Liver (tissue), 8 donors: ENCODE measurements at regions not wholly inside any gene's neighbourhood (a gene's known extent, or its start where the extent isn't known, plus 50 kb on each side); places are given as distances from the start of the nearest gene placed in this dataset.
A peak's percentile ranks its signal among the peaks of the same experiment; 100 is the strongest.
"Not testable (repeated sequence)": the region's sequence is repeated elsewhere in the genome, so short reads cannot be mapped to it uniquely, and the experiment has no call there.

Source experiments
- DNase-seq: peaks from one replicate; pipeline ENCODE4 v3.0.0-alpha.2; 2017; ENCODE audit warnings: low spot score
- H3K27ac ChIP-seq, 2 donors: one replicate each; pipeline ENCODE4 v1.7.0; 2013; ENCODE audit warnings: inconsistent platforms in 2 of 2, low read length in 2 of 2, control low read depth in 1 of 2, low read depth in 1 of 2, mild to moderate bottlenecking in 1 of 2
- H3K27me3 ChIP-seq, 4 donors: one replicate each; pipeline versions ENCODE4 v1.6.1 to v1.7.0; 2013; ENCODE audit warnings: low read length in 3 of 4, inconsistent platforms in 1 of 4, mild to moderate bottlenecking in 1 of 4, moderate library complexity in 1 of 4; ENCODE audit not compliant: control insufficient read depth in 4 of 4, insufficient read depth in 4 of 4
- H3K36me3 ChIP-seq, 4 donors: one replicate each; pipeline versions ENCODE4 v1.6.1 to v1.7.0; 2013; ENCODE audit warnings: low read length in 3 of 4, mild to moderate bottlenecking in 3 of 4, low read depth in 1 of 4, moderate library complexity in 1 of 4; ENCODE audit not compliant: control insufficient read depth in 4 of 4, insufficient read depth in 3 of 4
- H3K4me1 ChIP-seq, 4 donors: one replicate each; pipeline versions ENCODE4 v1.6.1 to v1.7.0; 2013; ENCODE audit warnings: low read length in 3 of 4, mild to moderate bottlenecking in 3 of 4, moderate library complexity in 1 of 4; ENCODE audit not compliant: control insufficient read depth in 4 of 4, insufficient read depth in 4 of 4
- H3K4me3 ChIP-seq, 3 donors: one replicate each; pipeline versions ENCODE4 v1.6.1 to v1.7.0; 2013; ENCODE audit warnings: low read length in 3 of 3, control low read depth in 1 of 3, low read depth in 1 of 3, mild to moderate bottlenecking in 1 of 3
- H3K9ac ChIP-seq, 2 donors: one replicate each; pipeline ENCODE4 v1.7.0; 2013; ENCODE audit warnings: low read length in 2 of 2, mild to moderate bottlenecking in 2 of 2, moderate library complexity in 2 of 2, control low read depth in 1 of 2, low read depth in 1 of 2
- H3K9me3 ChIP-seq, 4 donors: one replicate each; pipeline versions ENCODE4 v1.6.1 to v1.7.0; 2013; ENCODE audit warnings: low read length in 3 of 4; ENCODE audit not compliant: control insufficient read depth in 4 of 4
- ATF3 ChIP-seq: IDR thresholded peaks from 2 replicates; pipeline ENCODE4 v1.6.1; 2016; ENCODE audit warnings: antibody characterized with exemption
- CTCF ChIP-seq: fragments of 150-350 bp; IDR thresholded peaks from 2 replicates; pipeline ENCODE4 v1.5.1; 2017; ENCODE audit warnings: improper control_type of control experiment, low read depth, low read length; ENCODE audit not compliant: missing input control
- EGR1 ChIP-seq, 2 donors: IDR thresholded peaks; 2 replicates each; pipeline ENCODE4 v1.6.1; 2016 to 2018; ENCODE audit warnings: antibody characterized with exemption in 2 of 2, low read depth in 2 of 2
- FOXA1 ChIP-seq: IDR thresholded peaks from 2 replicates; pipeline ENCODE4 v1.6.1; 2016; ENCODE audit warnings: antibody characterized with exemption
- FOXA2 ChIP-seq: IDR thresholded peaks from 2 replicates; pipeline ENCODE4 v1.6.1; 2016; ENCODE audit warnings: antibody characterized with exemption
- GABPA ChIP-seq, 2 donors: IDR thresholded peaks in 1 of 2; conservative IDR thresholded peaks in 1 of 2; 2 replicates each; pipeline ENCODE4 v1.6.1; 2016; ENCODE audit warnings: antibody characterized with exemption in 2 of 2, mild to moderate bottlenecking in 1 of 2, moderate library complexity in 1 of 2
- HNF4A ChIP-seq, 2 donors: conservative IDR thresholded peaks; 2 replicates each; pipeline ENCODE4 v1.6.1; 2016; ENCODE audit warnings: antibody characterized with exemption in 2 of 2, mild to moderate bottlenecking in 2 of 2
- JUND ChIP-seq, 2 donors: IDR thresholded peaks; 2 replicates each; pipeline ENCODE4 v1.6.1; 2016; ENCODE audit warnings: antibody characterized with exemption in 2 of 2
- MAX ChIP-seq: IDR thresholded peaks from 2 replicates; pipeline ENCODE4 v1.6.1; 2016; ENCODE audit warnings: antibody characterized with exemption
- NR2F2 ChIP-seq: IDR thresholded peaks from 2 replicates; pipeline ENCODE4 v1.6.1; 2016; ENCODE audit warnings: antibody characterized with exemption
- RAD21 ChIP-seq, 2 donors: IDR thresholded peaks; 2 replicates each; pipeline ENCODE4 v1.6.1; 2016; ENCODE audit warnings: antibody characterized with exemption in 2 of 2, mild to moderate bottlenecking in 2 of 2
- REST ChIP-seq: IDR thresholded peaks from 2 replicates; pipeline ENCODE4 v1.6.1; 2016; ENCODE audit warnings: antibody characterized with exemption, mild to moderate bottlenecking
- RXRA ChIP-seq, 2 donors: IDR thresholded peaks; 2 replicates each; pipeline ENCODE4 v1.6.1; 2017 to 2018; ENCODE audit warnings: antibody characterized with exemption in 2 of 2, mild to moderate bottlenecking in 1 of 2
- TAF1 ChIP-seq: conservative IDR thresholded peaks from 2 replicates; pipeline ENCODE4 v1.6.1; 2016; ENCODE audit warnings: antibody characterized with exemption, mild to moderate bottlenecking
- YY1 ChIP-seq: IDR thresholded peaks from 2 replicates; pipeline ENCODE4 v1.6.1; 2016; ENCODE audit warnings: antibody characterized with exemption, mild to moderate bottlenecking
- ZBTB33 ChIP-seq: IDR thresholded peaks from 2 replicates; pipeline ENCODE4 v1.6.1; 2016; ENCODE audit warnings: antibody characterized with exemption
- WGBS: extraction: QIAGEN DNeasy Blood & Tissue Kit; methylation state at CpG from one replicate; pipeline ENCODE4 v1.1.7; 2013; 5-methylcytosine and 5-hydroxymethylcytosine counted together
- donor health status: healthy.
- donor health status: healthy.
- donor health status: healthy.
- donor health status: healthy.
- donor health status: healthy.

GRCh38 chr13:37959284-37959683 lies 89.7 kb upstream of the TRPC4 start:
- DNase-seq: peak; percentile 38
- Histone ChIP-seq H3K36me3 (no peaks in the 10 kb centered on the region), H3K4me1 (no peaks in the 10 kb centered on the region), H3K9ac (no peak overlapping the region), H3K4me3 (no peak overlapping the region), H3K9me3 (no peaks in the 10 kb centered on the region), H3K27ac (no peak overlapping the region), H3K27me3 (no peaks in the 10 kb centered on the region)
- 90% methylated on average over 5 of the region's 5 CpGs for WGBS
- TF ChIP-seq TAF1: no peak
- TF ChIP-seq YY1: no peak
- TF ChIP-seq RAD21 (IDR thresholded peaks at IDR 0.05): no peak
- no peak for TF ChIP-seq CTCF
- no peak for TF ChIP-seq JUND (IDR thresholded peaks at IDR 0.05)
- no peak for TF ChIP-seq EGR1 (IDR thresholded peaks at IDR 0.05; ENCODE audit: low read depth in 2 of 2)
- no peak for TF ChIP-seq FOXA2
- TF ChIP-seq NR2F2: no peak
- TF ChIP-seq ATF3: no peak
- no peak for TF ChIP-seq ZBTB33
- no peak for TF ChIP-seq GABPA (IDR thresholded peaks at IDR 0.05 in 1 of 2, conservative IDR thresholded peaks at IDR 0.05 in 1 of 2)
- TF ChIP-seq MAX: no peak
- no peak for TF ChIP-seq FOXA1
- no peak for TF ChIP-seq HNF4A (conservative IDR thresholded peaks at IDR 0.05)

- no peak overlapping the region for H3K4me3 ChIP-seq
- H3K9ac ChIP-seq: no peak overlapping the region
- H3K9me3 ChIP-seq: no peaks in the 10 kb centered on the region
- TF ChIP-seq FOXA1 (no peak), NR2F2 (no peak), TAF1 (no peak), REST (no peak), RXRA (IDR thresholded peaks at IDR 0.05) (no peak), EGR1 (IDR thresholded peaks at IDR 0.05; ENCODE audit: low read depth in 2 of 2) (no peak), HNF4A (conservative IDR thresholded peaks at IDR 0.05) (no peak)
- 79% methylated on average over 1 of the region's 1 CpG for WGBS
- no peak for DNase-seq
- no peaks in the 10 kb centered on the region for H3K27me3 ChIP-seq
- no peaks in the 10 kb centered on the region for H3K36me3 ChIP-seq
- H3K4me1 ChIP-seq: no peaks in the 10 kb centered on the region
- no peak overlapping the region for H3K27ac ChIP-seq
Observed at GRCh38 chr13:37956536-37956935, 87.0 kb upstream of the TRPC4 start.

- WGBS: 88% methylated on average over 9 of the region's 9 CpGs
- H3K27me3 ChIP-seq, H3K36me3 ChIP-seq, H3K4me3 ChIP-seq, H3K9me3 ChIP-seq, H3K9ac ChIP-seq, DNase-seq, H3K27ac ChIP-seq, H3K4me1 ChIP-seq: not testable (repeated sequence)
Observed at GRCh38 chr13:37954597-37954996, 85.0 kb upstream of the TRPC4 start.
